H54 (cell line): ENCODE measurements at regions not wholly inside any gene's neighbourhood (a gene's known extent, or its start where the extent isn't known, plus 50 kb on each side); places are given as distances from the start of the nearest gene placed in this dataset.
"Not testable (repeated sequence)": the region's sequence is repeated elsewhere in the genome, so short reads cannot be mapped to it uniquely, and the experiment has no call there.

Experiments
- DNase-seq: peaks from one replicate; pipeline ENCODE4 v3.0.0; 2011; ENCODE audit warnings: low spot score, mixed read lengths; ENCODE audit not compliant: insufficient read length
- FAIRE-seq: peaks from 3 replicates; lab custom pipeline; 2011; peaks lifted over from hg19 to GRCh38; lab: Jason Lieb, UNC
- POLR2A ChIP-seq: IDR thresholded peaks from 2 replicates; pipeline ENCODE4 v1.6.1; 2011; ENCODE audit warnings: low read depth, mild to moderate bottlenecking, low read length

GRCh38 chr15:26069231-26069641 lies 206.1 kb upstream of the ATP10A start:
- no peak for TF ChIP-seq POLR2A
- no peak for DNase-seq
- FAIRE-seq: no peak

GRCh38 chr15:26066896-26067295 lies 203.8 kb upstream of the ATP10A start:
- no peak for DNase-seq
- TF ChIP-seq POLR2A: no peak
- FAIRE-seq: no peak

GRCh38 chr15:26065723-26066122 lies 202.6 kb upstream of the ATP10A start:
- TF ChIP-seq POLR2A: no peak
- DNase-seq: no peak
- FAIRE-seq: no peak

GRCh38 chr15:26061248-26061647 lies 198.1 kb upstream of the ATP10A start:
- DNase-seq: no peak
- no peak for FAIRE-seq
- no peak for TF ChIP-seq POLR2A

- not testable (repeated sequence) for DNase-seq, FAIRE-seq
Observed at GRCh38 chr15:26056766-26057165, 193.6 kb upstream of the ATP10A start.

GRCh38 chr15:26051761-26052675 lies 188.9 kb upstream of the ATP10A start:
- TF ChIP-seq POLR2A: no peak
- no peak for FAIRE-seq
- no peak for DNase-seq

GRCh38 chr15:26050984-26051383 lies 187.9 kb upstream of the ATP10A start:
- DNase-seq (no peak), FAIRE-seq (no peak)
- no peak for TF ChIP-seq POLR2A

GRCh38 chr15:26049900-26050657 lies 187.0 kb upstream of the ATP10A start:
- DNase-seq (no peak), FAIRE-seq (no peak)
- no peak for TF ChIP-seq POLR2A

- no peak for FAIRE-seq
- no peak for TF ChIP-seq POLR2A
Observed at GRCh38 chr15:26048669-26049068, 185.5 kb upstream of the ATP10A start.

GRCh38 chr15:26045516-26045915 lies 182.4 kb upstream of the ATP10A start:
- no peak for FAIRE-seq
- TF ChIP-seq POLR2A: no peak
- no peak for DNase-seq

More at GRCh38 chr15:26048669-26049068, 185.5 kb upstream of the ATP10A start:
- DNase-seq: no peak

- DNase-seq: no peak
- FAIRE-seq: no peak
- no peak for TF ChIP-seq POLR2A
Observed at GRCh38 chr15:26043018-26043417, 179.9 kb upstream of the ATP10A start.

GRCh38 chr15:26038693-26039092 lies 175.6 kb upstream of the ATP10A start:
- no peak for TF ChIP-seq POLR2A
- DNase-seq (no peak), FAIRE-seq (no peak)

GRCh38 chr15:26037369-26037768 lies 174.2 kb upstream of the ATP10A start:
- DNase-seq: no peak
- TF ChIP-seq POLR2A: no peak
- no peak for FAIRE-seq

- FAIRE-seq (no peak), DNase-seq (no peak)
- no peak for TF ChIP-seq POLR2A
Observed at GRCh38 chr15:26033493-26033892, 170.4 kb upstream of the ATP10A start.
